GM12878 (cell line): ENCODE measurements at regions not wholly inside any gene's neighbourhood (a gene's known extent, or its start where the extent isn't known, plus 50 kb on each side); places are given as distances from the start of the nearest gene placed in this dataset.

ENCODE experiments used
- ATAC-seq: fragments of 200-7000 bp; cut with Tn5 transposase; 3 replicates; pipeline ENCODE4 v1.9.1; 2020; ENCODE audit warnings: mild to moderate bottlenecking, moderate library complexity
- BruUV-seq: library from RNA; stranded (reverse); fragments of 400-500 nt; replicated peaks from 2 replicates; lab custom pipeline; 2021; lab: Mats Ljungman, UMichigan
- CTCF ChIA-PET: fragments of 300-600 bp; sonication (Branson Sonifier 250); formaldehyde crosslinking; extraction: SDS; loops from one replicate; lab custom pipeline; 2021; ENCODE audit warnings: inconsistent platforms; lab: Yijun Ruan, JAX
- POLR2A ChIA-PET: fragments of 350-600 bp; formaldehyde crosslinking; extraction: SDS; loops from one replicate; lab custom pipeline; 2021; ENCODE audit warnings: inconsistent platforms; lab: Charles Lee
- RAD21 ChIA-PET: fragments of 300-600 bp; sonication (Branson Sonifier 250); formaldehyde crosslinking; loops from one replicate; lab custom pipeline; 2023; ENCODE audit warnings: antibody characterized with exemption; ENCODE audit not compliant: unreplicated experiment; lab: Charles Lee
- SMC1A ChIA-PET: fragments of 300-600 bp; sonication (Branson Sonifier 250); formaldehyde crosslinking; loops from one replicate; lab custom pipeline; 2023; ENCODE audit not compliant: unreplicated experiment, uncharacterized antibody; lab: Charles Lee
- DNase-seq: peaks from one replicate; pipeline ENCODE4 v3.0.0-alpha.2; 2011; ENCODE audit warnings: low read depth, low spot score
- FAIRE-seq: peaks from 3 replicates; lab custom pipeline; 2011; peaks lifted over from hg19 to GRCh38; lab: Jason Lieb, UNC
- H2AFZ ChIP-seq: 2 replicates; pipeline ENCODE4 v1.6.0; 2011; ENCODE audit warnings: low read depth, low read length, control low read depth; ENCODE audit not compliant: control insufficient read depth
- H3K27ac ChIP-seq: 2 replicates; pipeline ENCODE4 v1.5.1; 2011; ENCODE audit warnings: control low read depth; ENCODE audit not compliant: control insufficient read depth, insufficient read depth
- H3K27me3 ChIP-seq, 2 experiments: replicated peaks in 1 of 2; 2 replicates each; pipeline versions ENCODE4 v1.6.0 to v1.6.1; 2011; ENCODE audit warnings: low read length in 1 of 2; ENCODE audit not compliant: control insufficient read depth in 2 of 2, insufficient read depth in 2 of 2
- H3K36me3 ChIP-seq, 2 experiments: 2 replicates each; pipeline ENCODE4 v1.5.1; 2011; ENCODE audit warnings: low read length in 1 of 2; ENCODE audit not compliant: control insufficient read depth in 2 of 2, insufficient read depth in 2 of 2
- H3K4me1 ChIP-seq: 2 replicates; pipeline ENCODE4 v1.6.1; 2011; ENCODE audit warnings: mild to moderate bottlenecking, low read length, moderate library complexity, mixed read lengths; ENCODE audit not compliant: control insufficient read depth, insufficient read depth
- H3K4me2 ChIP-seq: 2 replicates; pipeline ENCODE4 v1.6.0; 2011; ENCODE audit warnings: control low read depth; ENCODE audit not compliant: control insufficient read depth, insufficient read depth
- H3K4me3 ChIP-seq: fragments of 200-600 bp; sonication (generic); 2 replicates; pipeline ENCODE4 v1.5.1; 2016
- H3K79me2 ChIP-seq: 2 replicates; pipeline ENCODE4 v1.6.0; 2011; ENCODE audit warnings: low read length; ENCODE audit not compliant: control insufficient read depth, insufficient read depth
- H3K9ac ChIP-seq: 2 replicates; pipeline ENCODE4 v1.8.0; 2011; ENCODE audit warnings: low read length, control low read depth, mixed read lengths; ENCODE audit not compliant: control insufficient read depth, insufficient read depth
- H3K9me3 ChIP-seq: replicated peaks from 3 replicates; pipeline ENCODE4 v1.5.1; 2011; ENCODE audit warnings: mild to moderate bottlenecking, low read length; ENCODE audit not compliant: control insufficient read depth, insufficient read depth
- H4K20me1 ChIP-seq: 2 replicates; pipeline ENCODE4 v1.6.0; 2011; ENCODE audit not compliant: control insufficient read depth, insufficient read depth
- CTCF ChIP-seq, 3 experiments: IDR thresholded peaks in 2 of 3; conservative IDR thresholded peaks in 1 of 3; 2 replicates each; pipeline ENCODE4 v1.5.1; 2011; ENCODE audit warnings: low read depth in 3 of 3, low read length in 3 of 3, mild to moderate bottlenecking in 3 of 3, control low read depth in 2 of 3, moderate library complexity in 2 of 3, inconsistent platforms in 1 of 3, mixed read lengths in 1 of 3; ENCODE audit not compliant: control insufficient read depth in 2 of 3, insufficient read depth in 1 of 3; ENCODE audit errors: extremely low read depth in 1 of 3
- IRF4 ChIP-seq: IDR thresholded peaks from 2 replicates; pipeline ENCODE4 v1.6.1; 2011; ENCODE audit warnings: low read depth, low read length
- LARP7 ChIP-seq: fragments of 450-650 bp; IDR thresholded peaks from 2 replicates; pipeline ENCODE4 v1.6.1; 2017; ENCODE audit warnings: mild to moderate bottlenecking
- NFIC ChIP-seq: IDR thresholded peaks from 2 replicates; pipeline ENCODE4 v1.6.1; 2012; ENCODE audit warnings: low read depth, mild to moderate bottlenecking, inconsistent platforms, low read length, moderate library complexity
- SMAD1 ChIP-seq: fragments of 450-650 bp; IDR thresholded peaks from 2 replicates; pipeline ENCODE4 v1.6.1; 2018; ENCODE audit warnings: mild to moderate bottlenecking, low read depth; ENCODE audit not compliant: partially characterized antibody
- SREBF1 ChIP-seq: IDR thresholded peaks from 2 replicates; pipeline ENCODE4 v1.6.1; 2012; ENCODE audit warnings: mild to moderate bottlenecking, low read length
- WGBS: methylation state at CpG from one replicate; pipeline ENCODE4 v1.1.6; 2016; ENCODE audit warnings: low lambda C conversion rate; ENCODE audit not compliant: insufficient replicate concordance, insufficient coverage; ENCODE audit errors: missing lambda C conversion rate; 5-methylcytosine and 5-hydroxymethylcytosine counted together
- in situ Hi-C: fragments of 300-500 bp; cut with MboI; formaldehyde crosslinking; loops from 9 replicates; pipeline ENCODE4 v1.14.3; 2018; ENCODE audit warnings: mixed read lengths
- intact Hi-C: fragments of 100-400 bp; cut with micrococcal nuclease; formaldehyde crosslinking; loops from one replicate; pipeline ENCODE4 v1.14.2; 2022; ENCODE audit not compliant: unreplicated experiment
- TF ChIP-seq, protein P1 (sequence below): fragments of 450-650 bp; IDR thresholded peaks from 2 replicates; pipeline ENCODE4 v1.6.1; 2017; ENCODE audit warnings: antibody characterized with exemption, mild to moderate bottlenecking, moderate library complexity

- TF ChIP-seq SMAD1 (no peak), IRF4 (no peak), LARP7 (no peak), SREBF1 (no peak)
- TF ChIP-seq, protein P1, sequence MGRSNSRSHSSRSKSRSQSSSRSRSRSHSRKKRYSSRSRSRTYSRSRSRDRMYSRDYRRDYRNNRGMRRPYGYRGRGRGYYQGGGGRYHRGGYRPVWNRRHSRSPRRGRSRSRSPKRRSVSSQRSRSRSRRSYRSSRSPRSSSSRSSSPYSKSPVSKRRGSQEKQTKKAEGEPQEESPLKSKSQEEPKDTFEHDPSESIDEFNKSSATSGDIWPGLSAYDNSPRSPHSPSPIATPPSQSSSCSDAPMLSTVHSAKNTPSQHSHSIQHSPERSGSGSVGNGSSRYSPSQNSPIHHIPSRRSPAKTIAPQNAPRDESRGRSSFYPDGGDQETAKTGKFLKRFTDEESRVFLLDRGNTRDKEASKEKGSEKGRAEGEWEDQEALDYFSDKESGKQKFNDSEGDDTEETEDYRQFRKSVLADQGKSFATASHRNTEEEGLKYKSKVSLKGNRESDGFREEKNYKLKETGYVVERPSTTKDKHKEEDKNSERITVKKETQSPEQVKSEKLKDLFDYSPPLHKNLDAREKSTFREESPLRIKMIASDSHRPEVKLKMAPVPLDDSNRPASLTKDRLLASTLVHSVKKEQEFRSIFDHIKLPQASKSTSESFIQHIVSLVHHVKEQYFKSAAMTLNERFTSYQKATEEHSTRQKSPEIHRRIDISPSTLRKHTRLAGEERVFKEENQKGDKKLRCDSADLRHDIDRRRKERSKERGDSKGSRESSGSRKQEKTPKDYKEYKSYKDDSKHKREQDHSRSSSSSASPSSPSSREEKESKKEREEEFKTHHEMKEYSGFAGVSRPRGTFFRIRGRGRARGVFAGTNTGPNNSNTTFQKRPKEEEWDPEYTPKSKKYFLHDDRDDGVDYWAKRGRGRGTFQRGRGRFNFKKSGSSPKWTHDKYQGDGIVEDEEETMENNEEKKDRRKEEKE: no peak
Observed at GRCh38 chr5:109468288-109468676, 58.5 kb upstream of the PJA2 start (continued).

DNA sequence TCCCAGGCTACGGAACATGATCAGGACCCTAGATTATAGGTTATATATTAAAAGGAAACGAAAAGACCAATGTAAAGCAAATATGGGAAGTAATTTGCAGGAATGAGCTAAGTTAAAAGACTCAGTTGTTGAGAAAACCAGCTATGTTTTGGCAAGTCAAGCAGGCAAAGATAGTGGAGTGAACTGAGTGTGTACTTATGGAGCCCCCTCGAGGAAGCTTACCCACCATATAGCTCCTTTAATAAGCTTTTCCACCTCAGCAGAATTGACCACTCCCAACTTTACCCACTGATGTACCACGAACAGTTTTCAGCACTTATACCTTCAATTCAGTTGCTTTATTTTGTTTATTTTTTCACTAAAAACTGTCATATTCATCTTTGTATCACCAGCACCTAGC lies 57.3 kb upstream of the PJA2 start:
- H2AFZ ChIP-seq: no peak overlapping the region
- H4K20me1 ChIP-seq: no peaks in the 10 kb centered on the region
- H3K27ac ChIP-seq: no peak overlapping the region
- ATAC-seq (no peak), DNase-seq (no peak), FAIRE-seq (no peak)
- intact Hi-C loops: loop anchor here (10.0 kb wide), 1 partner anchor 542 kb away; no protein-coding TSS in a partner anchor
- TF ChIP-seq NFIC: no peak
- peak in 1 of 3 experiments; percentile 11; a peak in 1 of 6 replicates for TF ChIP-seq CTCF (IDR thresholded peaks at IDR 0.05 in 2 of 3, conservative IDR thresholded peaks at IDR 0.05 in 1 of 3; ENCODE audit: control insufficient read depth in 2 of 3, extremely low read depth in 1 of 3, insufficient read depth in 1 of 3, low read depth in 3 of 3, low read length in 3 of 3)
- POLR2A ChIA-PET: no interaction called here
- no peak overlapping the region for H3K4me2 ChIP-seq
- no peaks in the 10 kb centered on the region for H3K27me3 ChIP-seq
- CTCF ChIA-PET: interaction anchor here (0.8 to 1.8 kb wide), 11 partner anchors 12 to 1205 kb away, joined by 3 to 7 read pairs (median 3); no protein-coding TSS in a partner anchor
- SMC1A ChIA-PET: interaction anchor here (0.5 to 2.3 kb wide), 14 partner anchors 8 to 944 kb away, joined by 3 to 10 read pairs (median 3); no protein-coding TSS in a partner anchor
- H3K9me3 ChIP-seq: no peaks in the 10 kb centered on the region
- RAD21 ChIA-PET: interaction anchor here (0.5 to 1.4 kb wide), 6 partner anchors 49 to 738 kb away, joined by 3 to 4 read pairs (median 3); no protein-coding TSS in a partner anchor
- no peak overlapping the region for H3K4me3 ChIP-seq
- WGBS: 46% methylated on average over 4 of the region's 4 CpGs
- peaks cover 7% of the 10 kb centered on the region for H3K4me1 ChIP-seq
- no peak overlapping the region for H3K9ac ChIP-seq
- in situ Hi-C loops: loop anchor here (25.0 kb wide), 1 partner anchor 830 kb away; no protein-coding TSS in a partner anchor
- H3K36me3 ChIP-seq: no peaks in the 10 kb centered on the region
- H3K79me2 ChIP-seq: no peaks in the 10 kb centered on the region
- BruUV-seq: no TSS peak
